ENCODE measurements at regions not wholly inside any gene's neighbourhood (a gene's known extent, or its start where the extent isn't known, plus 50 kb on each side); places are given as distances from the start of the nearest gene placed in this dataset.
"Not testable (repeated sequence)": the region's sequence is repeated elsewhere in the genome, so short reads cannot be mapped to it uniquely, and the experiment has no call there.

- Histone ChIP-seq H3K36me3 (no peaks in the 10 kb centered on the region), H3K27ac (no peak overlapping the region), H3K4me3 (no peak overlapping the region), H3K9me3 (no peaks in the 10 kb centered on the region), H3K27me3 (no peaks in the 10 kb centered on the region), H3K4me1 (no peaks in the 10 kb centered on the region)
- intact Hi-C loops (cut with DNase I), result no loop called here
- TF ChIP-seq CTCF (IDR thresholded peaks at IDR 0.05) (no peak), POLR2A (IDR thresholded peaks at IDR 0.05) (no peak)
- no peak for DNase-seq
- ATAC-seq, result no peak
- WGBS (ENCODE audit: insufficient coverage, low coverage, low lambda C conversion rate, missing lambda C conversion rate), result 92% methylated on average over 4 of the region's 4 CpGs
Measured at GRCh38 chr15:56792211-56792610, 58.9 kb upstream of the ZNF280D start.

- H3K4me1 ChIP-seq; H3K27ac ChIP-seq; H3K4me3 ChIP-seq; ATAC-seq; intact Hi-C loops (cut with DNase I); H3K9me3 ChIP-seq; DNase-seq; H3K27me3 ChIP-seq; H3K36me3 ChIP-seq: not testable (repeated sequence)
- 100% methylated on average over 1 of the region's 1 CpG for WGBS (ENCODE audit: insufficient coverage, low coverage, low lambda C conversion rate, missing lambda C conversion rate)
Measured at GRCh38 chr15:56791521-56791920, 58.2 kb upstream of the ZNF280D start.

- ATAC-seq (no peak), DNase-seq (no peak)
- Histone ChIP-seq H3K36me3 (no peaks in the 10 kb centered on the region), H3K4me1 (no peaks in the 10 kb centered on the region), H3K27me3 (no peaks in the 10 kb centered on the region), H3K4me3 (no peak overlapping the region), H3K9me3 (no peaks in the 10 kb centered on the region), H3K27ac (no peak overlapping the region)
- intact Hi-C loops (cut with DNase I), result no loop called here
- no peak for TF ChIP-seq POLR2A (IDR thresholded peaks at IDR 0.05)
- TF ChIP-seq CTCF (IDR thresholded peaks at IDR 0.05), result no peak
- 57% methylated on average over 2 of the region's 2 CpGs for WGBS (ENCODE audit: insufficient coverage, low coverage, low lambda C conversion rate, missing lambda C conversion rate)
Measured at GRCh38 chr15:56788359-56788758, 55.0 kb upstream of the ZNF280D start.

- ATAC-seq, result no peak
- intact Hi-C loops (cut with DNase I), result no loop called here
Measured at GRCh38 chr15:56786966-56787365, 53.7 kb upstream of the ZNF280D start.

More at GRCh38 chr15:56786966-56787365, 53.7 kb upstream of the ZNF280D start:
- TF ChIP-seq POLR2A (IDR thresholded peaks at IDR 0.05) (no peak), CTCF (IDR thresholded peaks at IDR 0.05) (no peak)
- Histone ChIP-seq H3K36me3 (no peaks in the 10 kb centered on the region), H3K27me3 (no peaks in the 10 kb centered on the region), H3K27ac (no peak overlapping the region), H3K9me3 (no peaks in the 10 kb centered on the region), H3K4me1 (peaks cover 0 to 3% (median 0%) of the 10 kb centered on the region in 4 donors), H3K4me3 (no peak overlapping the region)
- DNase-seq, result no peak
- WGBS (ENCODE audit: insufficient coverage, low coverage, low lambda C conversion rate, missing lambda C conversion rate), result 81% methylated on average over 5 of the region's 5 CpGs
